ENCODE measurements at regions not wholly inside any gene's neighbourhood (a gene's known extent, or its start where the extent isn't known, plus 50 kb on each side); places are given as distances from the start of the nearest gene placed in this dataset.

DNA sequence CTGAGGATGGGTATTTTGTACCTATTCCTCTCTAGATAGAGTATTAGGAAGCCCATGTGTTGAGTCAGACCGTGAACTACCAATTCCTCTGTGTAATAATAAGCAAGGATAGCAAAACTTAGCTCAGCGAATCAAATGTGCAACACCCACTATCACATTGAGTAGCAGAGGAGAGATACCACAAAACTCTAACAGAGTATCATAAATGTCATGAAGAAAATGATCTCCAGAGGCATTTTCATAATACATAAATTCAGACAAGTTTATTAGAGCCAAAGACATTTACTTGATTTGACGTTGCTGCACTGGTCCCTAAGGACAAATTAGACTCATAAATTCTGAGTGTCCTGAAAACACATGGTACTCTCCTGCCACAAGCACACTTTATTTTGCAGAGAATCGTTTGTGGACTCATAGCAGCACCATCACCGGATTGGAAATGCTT, 245.2 kb downstream of the HAO1 start:
- TF ChIP-seq JUN (CRISPR knock-in tag; IDR thresholded peaks at IDR 0.05) (no peak), FOSL2 (CRISPR knock-in tag; IDR thresholded peaks at IDR 0.05) (no peak), ESRRA (CRISPR knock-in tag; IDR thresholded peaks at IDR 0.05; ENCODE audit: low read depth) (no peak), SMAD3 (CRISPR knock-in tag; IDR thresholded peaks at IDR 0.05) (no peak), ZNF792 (CRISPR knock-in tag; IDR thresholded peaks at IDR 0.05) (no peak), NFE2 (CRISPR knock-in tag; IDR thresholded peaks at IDR 0.05) (no peak), ZNF441 (CRISPR knock-in tag; IDR thresholded peaks at IDR 0.05; ENCODE audit: borderline replicate concordance) (no peak), JUNB (CRISPR knock-in tag; IDR thresholded peaks at IDR 0.05; ENCODE audit: borderline replicate concordance) (no peak), ZNF589 (CRISPR knock-in tag; conservative IDR thresholded peaks at IDR 0.05) (no peak), TAF15 (IDR thresholded peaks at IDR 0.05; ENCODE audit: low read depth, low read length, poor library complexity, severe bottlenecking) (no peak), MTA3 (CRISPR knock-in tag; IDR thresholded peaks at IDR 0.05) (no peak)
- TF ChIP-seq, protein P1, sequence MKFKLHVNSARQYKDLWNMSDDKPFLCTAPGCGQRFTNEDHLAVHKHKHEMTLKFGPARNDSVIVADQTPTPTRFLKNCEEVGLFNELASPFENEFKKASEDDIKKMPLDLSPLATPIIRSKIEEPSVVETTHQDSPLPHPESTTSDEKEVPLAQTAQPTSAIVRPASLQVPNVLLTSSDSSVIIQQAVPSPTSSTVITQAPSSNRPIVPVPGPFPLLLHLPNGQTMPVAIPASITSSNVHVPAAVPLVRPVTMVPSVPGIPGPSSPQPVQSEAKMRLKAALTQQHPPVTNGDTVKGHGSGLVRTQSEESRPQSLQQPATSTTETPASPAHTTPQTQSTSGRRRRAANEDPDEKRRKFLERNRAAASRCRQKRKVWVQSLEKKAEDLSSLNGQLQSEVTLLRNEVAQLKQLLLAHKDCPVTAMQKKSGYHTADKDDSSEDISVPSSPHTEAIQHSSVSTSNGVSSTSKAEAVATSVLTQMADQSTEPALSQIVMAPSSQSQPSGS (CRISPR knock-in tag; IDR thresholded peaks at IDR 0.05), result no peak
- TF ChIP-seq, protein P2, sequence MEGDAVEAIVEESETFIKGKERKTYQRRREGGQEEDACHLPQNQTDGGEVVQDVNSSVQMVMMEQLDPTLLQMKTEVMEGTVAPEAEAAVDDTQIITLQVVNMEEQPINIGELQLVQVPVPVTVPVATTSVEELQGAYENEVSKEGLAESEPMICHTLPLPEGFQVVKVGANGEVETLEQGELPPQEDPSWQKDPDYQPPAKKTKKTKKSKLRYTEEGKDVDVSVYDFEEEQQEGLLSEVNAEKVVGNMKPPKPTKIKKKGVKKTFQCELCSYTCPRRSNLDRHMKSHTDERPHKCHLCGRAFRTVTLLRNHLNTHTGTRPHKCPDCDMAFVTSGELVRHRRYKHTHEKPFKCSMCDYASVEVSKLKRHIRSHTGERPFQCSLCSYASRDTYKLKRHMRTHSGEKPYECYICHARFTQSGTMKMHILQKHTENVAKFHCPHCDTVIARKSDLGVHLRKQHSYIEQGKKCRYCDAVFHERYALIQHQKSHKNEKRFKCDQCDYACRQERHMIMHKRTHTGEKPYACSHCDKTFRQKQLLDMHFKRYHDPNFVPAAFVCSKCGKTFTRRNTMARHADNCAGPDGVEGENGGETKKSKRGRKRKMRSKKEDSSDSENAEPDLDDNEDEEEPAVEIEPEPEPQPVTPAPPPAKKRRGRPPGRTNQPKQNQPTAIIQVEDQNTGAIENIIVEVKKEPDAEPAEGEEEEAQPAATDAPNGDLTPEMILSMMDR (CRISPR knock-in tag; IDR thresholded peaks at IDR 0.05), result no peak
- TF ChIP-seq, protein P3, sequence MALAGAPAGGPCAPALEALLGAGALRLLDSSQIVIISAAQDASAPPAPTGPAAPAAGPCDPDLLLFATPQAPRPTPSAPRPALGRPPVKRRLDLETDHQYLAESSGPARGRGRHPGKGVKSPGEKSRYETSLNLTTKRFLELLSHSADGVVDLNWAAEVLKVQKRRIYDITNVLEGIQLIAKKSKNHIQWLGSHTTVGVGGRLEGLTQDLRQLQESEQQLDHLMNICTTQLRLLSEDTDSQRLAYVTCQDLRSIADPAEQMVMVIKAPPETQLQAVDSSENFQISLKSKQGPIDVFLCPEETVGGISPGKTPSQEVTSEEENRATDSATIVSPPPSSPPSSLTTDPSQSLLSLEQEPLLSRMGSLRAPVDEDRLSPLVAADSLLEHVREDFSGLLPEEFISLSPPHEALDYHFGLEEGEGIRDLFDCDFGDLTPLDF (CRISPR knock-in tag; IDR thresholded peaks at IDR 0.05), result no peak
